ENCODE measurements at regions not wholly inside any gene's neighbourhood (a gene's known extent, or its start where the extent isn't known, plus 50 kb on each side); places are given as distances from the start of the nearest gene placed in this dataset.

- Mint-ChIP-seq H3K4me1 (ENCODE audit: unreplicated experiment) (no peaks in the 10 kb centered on the region), H3K4me3 (ENCODE audit: unreplicated experiment) (no peak overlapping the region), H3K9me3 (ENCODE audit: unreplicated experiment) (peaks cover 32% of the 10 kb centered on the region), H3K36me3 (ENCODE audit: unreplicated experiment) (no peaks in the 10 kb centered on the region), H3K27me3 (ENCODE audit: unreplicated experiment) (no peaks in the 10 kb centered on the region), H3K27ac (ENCODE audit: unreplicated experiment) (no peak overlapping the region)
- TF ChIP-seq, protein P1, sequence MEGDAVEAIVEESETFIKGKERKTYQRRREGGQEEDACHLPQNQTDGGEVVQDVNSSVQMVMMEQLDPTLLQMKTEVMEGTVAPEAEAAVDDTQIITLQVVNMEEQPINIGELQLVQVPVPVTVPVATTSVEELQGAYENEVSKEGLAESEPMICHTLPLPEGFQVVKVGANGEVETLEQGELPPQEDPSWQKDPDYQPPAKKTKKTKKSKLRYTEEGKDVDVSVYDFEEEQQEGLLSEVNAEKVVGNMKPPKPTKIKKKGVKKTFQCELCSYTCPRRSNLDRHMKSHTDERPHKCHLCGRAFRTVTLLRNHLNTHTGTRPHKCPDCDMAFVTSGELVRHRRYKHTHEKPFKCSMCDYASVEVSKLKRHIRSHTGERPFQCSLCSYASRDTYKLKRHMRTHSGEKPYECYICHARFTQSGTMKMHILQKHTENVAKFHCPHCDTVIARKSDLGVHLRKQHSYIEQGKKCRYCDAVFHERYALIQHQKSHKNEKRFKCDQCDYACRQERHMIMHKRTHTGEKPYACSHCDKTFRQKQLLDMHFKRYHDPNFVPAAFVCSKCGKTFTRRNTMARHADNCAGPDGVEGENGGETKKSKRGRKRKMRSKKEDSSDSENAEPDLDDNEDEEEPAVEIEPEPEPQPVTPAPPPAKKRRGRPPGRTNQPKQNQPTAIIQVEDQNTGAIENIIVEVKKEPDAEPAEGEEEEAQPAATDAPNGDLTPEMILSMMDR (IDR thresholded peaks at IDR 0.05) = no peak
- DNase-seq (ENCODE audit: extremely low spot score, unreplicated experiment) = no peak
These were observed 258.6 kb downstream of the CBLN4 start for GRCh38 chr20:55746723-55747122.

GRCh38 chr20:55745840-55746239 is 259.5 kb downstream of the CBLN4 start:
- TF ChIP-seq, protein P1 (IDR thresholded peaks at IDR 0.05) = no peak
- H3K4me1 Mint-ChIP-seq (ENCODE audit: unreplicated experiment) = no peaks in the 10 kb centered on the region
- no peak for DNase-seq (ENCODE audit: extremely low spot score, unreplicated experiment)
- no peak overlapping the region for H3K4me3 Mint-ChIP-seq (ENCODE audit: unreplicated experiment)
- H3K9me3 Mint-ChIP-seq (ENCODE audit: unreplicated experiment) = peaks cover 36% of the 10 kb centered on the region
- no peaks in the 10 kb centered on the region for H3K27me3 Mint-ChIP-seq (ENCODE audit: unreplicated experiment)
- H3K27ac Mint-ChIP-seq (ENCODE audit: unreplicated experiment) = no peak overlapping the region
- no peaks in the 10 kb centered on the region for H3K36me3 Mint-ChIP-seq (ENCODE audit: unreplicated experiment)

DNA sequence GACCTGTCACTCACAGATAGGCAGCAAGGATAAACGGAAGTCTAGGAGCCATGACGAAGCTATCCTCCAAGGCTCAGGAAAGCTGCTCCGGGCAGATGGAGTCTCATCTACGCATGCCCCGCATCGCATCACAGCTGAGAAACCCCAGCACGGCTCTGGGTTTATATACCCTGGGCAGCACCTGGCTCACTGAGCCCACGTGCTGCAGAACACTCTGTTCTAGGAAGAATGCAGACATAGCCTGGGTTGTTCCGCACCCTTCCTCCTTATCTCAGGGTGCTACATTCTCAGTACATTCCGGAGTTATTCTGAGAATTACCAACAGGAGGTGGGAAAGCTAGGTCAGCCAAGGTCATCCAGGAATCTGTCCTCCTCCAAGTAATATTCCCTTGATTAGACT is 260.4 kb downstream of the CBLN4 start:
- Mint-ChIP-seq H3K9me3 (ENCODE audit: unreplicated experiment) (peaks cover 36% of the 10 kb centered on the region), H3K27me3 (ENCODE audit: unreplicated experiment) (no peaks in the 10 kb centered on the region), H3K4me1 (ENCODE audit: unreplicated experiment) (no peaks in the 10 kb centered on the region), H3K27ac (ENCODE audit: unreplicated experiment) (no peak overlapping the region), H3K4me3 (ENCODE audit: unreplicated experiment) (no peak overlapping the region), H3K36me3 (ENCODE audit: unreplicated experiment) (no peaks in the 10 kb centered on the region)
- TF ChIP-seq, protein P1 (IDR thresholded peaks at IDR 0.05) = no peak
- no peak for DNase-seq (ENCODE audit: extremely low spot score, unreplicated experiment)

DNA sequence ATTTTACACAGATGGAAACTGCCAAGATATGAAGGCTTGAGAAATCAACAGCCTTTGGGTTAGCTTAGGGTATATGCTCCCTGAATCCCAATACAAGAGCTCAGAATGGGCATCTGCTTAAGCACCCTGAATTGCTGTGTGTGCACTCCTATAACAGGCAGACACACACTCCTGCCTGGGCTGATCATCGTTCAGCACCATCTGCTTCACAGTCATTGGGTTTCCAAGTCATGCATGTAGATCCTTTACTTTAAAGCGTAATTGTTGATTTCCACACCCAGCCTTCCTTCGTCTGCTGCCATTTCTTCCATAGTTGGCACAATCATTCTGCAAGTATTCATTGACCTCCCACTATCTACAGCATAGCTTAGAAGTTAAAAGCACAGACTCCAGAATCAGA is 263.5 kb downstream of the CBLN4 start:
- H3K9me3 Mint-ChIP-seq (ENCODE audit: unreplicated experiment) = peaks cover 30% of the 10 kb centered on the region
- no peak overlapping the region for H3K4me3 Mint-ChIP-seq (ENCODE audit: unreplicated experiment)
- H3K27me3 Mint-ChIP-seq (ENCODE audit: unreplicated experiment) = no peaks in the 10 kb centered on the region
- H3K36me3 Mint-ChIP-seq (ENCODE audit: unreplicated experiment) = no peaks in the 10 kb centered on the region
- TF ChIP-seq, protein P1 (IDR thresholded peaks at IDR 0.05) = no peak
- no peak overlapping the region for H3K27ac Mint-ChIP-seq (ENCODE audit: unreplicated experiment)
- H3K4me1 Mint-ChIP-seq (ENCODE audit: unreplicated experiment) = no peaks in the 10 kb centered on the region
- no peak for DNase-seq (ENCODE audit: extremely low spot score, unreplicated experiment)

DNA sequence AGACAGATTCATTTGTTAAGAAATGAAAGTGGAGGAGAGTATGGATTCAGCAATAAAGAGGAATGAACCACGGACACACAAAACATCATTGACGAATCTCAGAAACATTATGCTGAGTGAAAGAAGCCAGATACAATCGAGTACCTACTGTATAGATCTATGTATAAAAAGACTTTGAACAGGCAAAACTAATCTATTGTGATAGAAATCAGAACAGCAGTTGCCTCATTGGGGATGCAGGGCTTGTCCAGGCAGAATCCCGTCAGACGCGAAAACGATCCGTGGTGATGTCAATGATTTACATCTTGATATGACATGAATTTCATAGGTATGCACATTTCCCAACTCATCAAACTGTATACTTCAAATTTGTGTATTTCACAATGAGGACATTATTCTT is 265.2 kb downstream of the CBLN4 start:
- Mint-ChIP-seq H3K27me3 (ENCODE audit: unreplicated experiment) (no peaks in the 10 kb centered on the region), H3K9me3 (ENCODE audit: unreplicated experiment) (peaks cover 30% of the 10 kb centered on the region)

More for the DNA sequence above, 265.2 kb downstream of the CBLN4 start:
- Mint-ChIP-seq H3K36me3 (ENCODE audit: unreplicated experiment) (no peaks in the 10 kb centered on the region), H3K4me3 (ENCODE audit: unreplicated experiment) (no peak overlapping the region), H3K4me1 (ENCODE audit: unreplicated experiment) (no peaks in the 10 kb centered on the region), H3K27ac (ENCODE audit: unreplicated experiment) (no peak overlapping the region)
- TF ChIP-seq, protein P1 (IDR thresholded peaks at IDR 0.05) = no peak
- DNase-seq (ENCODE audit: extremely low spot score, unreplicated experiment) = no peak
